NCI-H748 treated with DMSO at 0.1 percent for 48 hours (cell line): ENCODE measurements at regions not wholly inside any gene's neighbourhood (a gene's known extent, or its start where the extent isn't known, plus 50 kb on each side); places are given as distances from the start of the nearest gene placed in this dataset.
"Not testable (repeated sequence)": the region's sequence is repeated elsewhere in the genome, so short reads cannot be mapped to it uniquely, and the experiment has no call there.

Source experiments
- DNase-seq: peaks from one replicate; lab custom pipeline; 2025; lab: John Stamatoyannopoulos, UW

- DNase-seq: no peak
Observed at GRCh38 chr3:64437131-64437530, 211.9 kb upstream of the PRICKLE2 start.

DNA sequence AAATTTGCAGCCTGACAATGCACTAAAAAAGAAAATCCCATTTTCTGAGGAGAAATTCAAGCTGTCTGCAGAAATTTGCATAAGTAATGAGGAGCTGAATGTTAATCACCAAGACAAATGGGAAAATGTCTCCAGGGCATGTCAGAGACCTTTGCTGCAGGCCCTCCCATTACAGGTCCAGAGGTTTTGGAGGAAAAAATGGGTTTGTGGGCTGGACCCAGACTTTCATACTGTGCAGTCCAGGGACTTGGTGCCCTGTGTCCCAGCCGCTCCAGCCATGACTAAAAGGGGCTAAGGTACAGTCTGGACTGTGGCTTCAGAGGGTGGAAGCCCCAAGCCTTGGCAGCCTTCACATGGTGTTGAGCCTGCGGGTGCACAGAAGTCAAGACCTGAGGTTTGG is 209.8 kb upstream of the PRICKLE2 start:
- DNase-seq: not testable (repeated sequence)

DNA sequence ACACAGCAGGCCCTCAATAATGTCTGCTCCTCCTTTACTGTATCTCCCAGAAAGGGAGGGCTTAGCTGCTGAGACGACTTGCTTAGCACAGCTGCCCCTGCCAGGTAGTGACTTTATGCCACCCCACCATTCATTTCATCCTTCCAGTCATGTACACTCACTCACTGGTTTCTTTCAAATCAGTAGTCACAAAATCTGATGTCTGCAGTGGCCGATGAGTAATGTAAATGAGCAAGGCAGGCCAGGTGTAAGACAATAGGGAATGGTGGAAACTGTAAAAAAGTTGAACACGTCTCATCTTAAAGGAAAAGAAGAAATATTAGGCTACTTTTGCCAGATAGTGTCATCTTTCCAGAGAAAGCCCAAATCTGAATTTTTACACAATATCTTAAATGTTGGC is 207.6 kb upstream of the PRICKLE2 start:
- no peak for DNase-seq

DNA sequence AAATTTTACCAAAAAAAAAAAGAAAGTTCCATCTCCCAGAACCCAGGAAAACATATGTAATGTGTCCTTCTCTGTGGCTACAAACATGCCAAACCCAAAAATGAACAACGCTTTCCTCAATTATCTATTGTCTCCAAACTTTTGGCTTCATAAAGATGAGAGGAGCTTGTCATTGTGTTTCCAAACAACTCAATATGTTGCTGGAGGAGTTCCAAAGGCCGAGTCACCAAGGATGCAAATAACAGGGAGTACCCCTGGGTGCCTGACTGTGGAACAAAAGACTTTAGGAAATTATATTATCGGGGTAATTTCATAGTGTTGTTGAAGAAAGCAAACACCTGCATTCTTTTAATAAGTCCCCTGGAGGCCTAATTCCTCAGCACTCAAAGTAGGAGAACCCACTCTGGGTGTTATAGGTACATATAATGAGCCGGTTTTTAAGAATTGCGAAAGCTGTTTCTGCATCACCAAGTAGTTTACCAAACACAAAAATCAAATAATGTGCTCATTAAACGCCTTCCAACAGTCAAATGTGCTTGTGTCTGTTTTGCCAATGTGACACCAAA is 206.3 kb upstream of the PRICKLE2 start:
- no peak for DNase-seq

GRCh38 chr3:64427671-64428070 is 202.4 kb upstream of the PRICKLE2 start:
- DNase-seq: no peak

DNA sequence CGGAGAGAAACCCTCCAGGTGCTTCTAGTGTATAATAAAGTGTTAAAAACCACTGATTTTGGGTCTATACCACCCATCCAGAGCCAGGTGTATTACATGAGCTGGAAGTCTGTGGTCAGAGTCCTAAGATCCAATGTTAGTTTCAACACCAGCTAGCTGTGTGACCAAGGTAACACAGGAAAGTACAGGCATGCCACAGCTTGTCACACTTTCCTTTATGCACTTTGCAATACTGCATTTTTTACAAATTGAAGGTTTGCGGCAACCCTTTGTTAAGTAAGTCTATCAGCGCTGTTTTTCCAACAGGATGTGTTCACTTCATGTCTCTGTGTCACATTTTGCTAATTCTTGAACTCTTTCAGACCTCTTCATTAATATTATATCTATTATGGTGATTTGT is 201.3 kb upstream of the PRICKLE2 start:
- no peak for DNase-seq

DNA sequence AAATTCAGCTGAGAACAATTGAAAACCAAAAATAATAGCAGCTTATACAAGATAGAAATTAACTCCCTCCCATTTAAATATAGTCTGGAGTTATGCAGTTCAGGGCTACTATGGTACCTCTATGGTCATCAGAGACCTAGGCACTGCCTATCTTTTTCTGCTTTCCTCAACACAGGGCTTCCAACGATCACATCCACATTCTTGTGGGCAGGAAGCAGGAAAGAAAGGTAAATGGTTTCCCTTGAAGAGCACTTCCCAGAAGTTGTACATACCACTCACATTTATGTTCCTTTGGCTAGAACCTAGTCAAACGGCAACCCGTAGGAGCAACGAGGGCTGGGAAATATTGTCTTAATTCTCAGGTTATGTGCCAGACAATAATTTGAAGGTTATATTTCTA is 197.7 kb upstream of the PRICKLE2 start:
- DNase-seq: no peak

DNA sequence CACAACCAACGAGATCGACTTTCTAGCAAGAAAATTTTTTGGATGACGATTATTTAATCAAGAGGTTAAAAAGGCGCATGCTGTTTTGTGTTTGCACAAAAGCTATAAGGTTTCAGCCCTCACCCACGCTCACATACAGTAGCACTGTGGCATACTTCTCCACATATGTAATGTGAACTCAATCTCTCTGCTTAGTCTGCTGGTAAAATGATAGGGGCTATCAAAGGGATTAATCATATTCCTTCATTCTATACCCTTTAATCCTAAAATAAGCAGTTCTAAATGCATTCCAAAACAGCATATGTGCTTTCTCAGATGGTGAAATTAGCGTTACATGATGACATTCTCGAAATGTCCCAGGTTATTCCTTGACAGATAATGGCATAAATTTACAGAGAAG is 196.9 kb upstream of the PRICKLE2 start:
- DNase-seq: no peak

GRCh38 chr3:64417816-64418215 is 192.6 kb upstream of the PRICKLE2 start:
- DNase-seq: no peak

DNA sequence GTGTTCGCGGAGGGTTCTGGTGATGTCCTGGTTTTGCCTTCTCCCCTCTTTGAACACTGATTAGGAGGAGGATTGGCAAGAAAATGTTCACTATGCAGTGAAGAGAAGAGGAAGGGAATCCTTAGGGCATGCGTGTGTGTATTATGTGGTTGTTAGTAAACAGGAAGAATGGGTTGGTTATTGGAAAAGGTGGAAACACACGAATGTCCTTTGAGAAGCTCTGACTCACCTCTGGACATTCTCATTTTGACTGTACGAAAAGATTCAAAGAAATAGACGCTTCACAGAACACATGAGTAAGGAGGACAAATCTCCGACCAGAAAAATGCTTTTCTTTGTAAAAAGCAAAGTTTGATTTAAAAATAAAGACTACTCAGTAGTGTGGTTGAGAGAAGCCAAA is 188.8 kb upstream of the PRICKLE2 start:
- DNase-seq: no peak

DNA sequence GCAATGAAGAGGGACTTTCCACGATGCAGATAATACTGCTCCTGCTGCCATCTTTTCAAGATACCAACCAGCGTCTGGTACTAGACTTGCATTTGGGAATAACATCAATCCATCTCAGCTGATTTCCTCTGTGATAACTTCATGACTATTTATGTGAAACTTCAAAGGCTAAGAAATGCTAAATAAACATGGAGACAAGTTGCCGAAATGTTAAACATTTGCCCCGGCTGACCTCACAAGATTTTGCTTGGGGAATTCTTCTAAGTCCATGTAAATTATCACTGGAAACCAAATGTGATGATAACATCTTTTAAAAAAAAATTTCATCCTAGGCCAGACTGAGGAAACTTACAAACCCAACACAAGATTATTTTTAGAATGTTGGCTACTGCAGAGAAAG is 185.8 kb upstream of the PRICKLE2 start:
- no peak for DNase-seq

DNA sequence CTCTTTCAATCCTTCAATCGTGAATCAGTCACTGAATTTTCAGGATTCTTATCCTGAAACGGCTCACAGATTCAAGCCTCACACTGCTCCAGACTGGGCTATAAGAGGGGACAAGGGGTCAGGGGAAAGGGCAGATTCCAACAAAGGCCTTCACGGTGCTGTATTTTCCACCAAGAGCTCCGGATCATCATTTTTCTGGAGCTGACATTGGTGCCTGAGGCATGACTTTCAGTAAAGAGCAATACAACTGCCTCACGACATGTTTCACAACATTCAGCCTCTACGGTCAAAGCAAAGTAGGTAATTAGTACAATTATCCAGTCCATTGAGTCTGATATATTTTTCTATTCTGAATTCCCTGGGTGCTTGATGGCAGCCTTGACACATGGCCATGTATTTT is 185.0 kb upstream of the PRICKLE2 start:
- DNase-seq: no peak

- no peak for DNase-seq
Observed at GRCh38 chr3:64408770-64409169, 183.5 kb upstream of the PRICKLE2 start.

GRCh38 chr3:64406271-64406670 is 181.0 kb upstream of the PRICKLE2 start:
- DNase-seq: no peak

DNA sequence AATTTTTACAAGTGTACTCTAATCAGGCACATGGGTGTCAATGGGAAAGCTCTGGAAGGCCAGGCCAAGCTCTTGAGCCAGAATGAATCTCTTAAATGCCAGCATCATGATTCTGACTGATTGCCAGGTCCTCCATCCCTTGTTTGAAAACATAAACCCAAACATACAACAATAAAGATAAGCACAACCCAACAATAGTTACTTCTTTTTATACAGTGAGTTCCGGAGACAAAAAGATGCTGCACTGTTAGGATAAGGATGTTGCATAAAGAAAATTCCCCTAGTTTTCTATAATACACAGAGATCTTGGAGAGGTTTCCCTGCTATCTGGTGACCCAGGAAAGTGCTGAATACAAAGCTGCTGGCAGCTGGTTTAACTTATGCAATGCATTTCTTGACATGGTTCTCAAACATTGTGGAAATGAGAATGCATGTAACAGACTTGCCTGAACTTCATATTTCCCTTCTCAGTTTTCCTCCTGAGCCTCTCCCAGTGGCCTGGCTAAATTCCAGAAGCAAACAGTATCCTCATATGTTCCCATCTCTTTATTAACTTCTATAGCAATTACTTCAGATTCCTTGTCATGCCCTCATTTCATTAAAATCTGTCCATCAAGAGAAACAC is 180.1 kb upstream of the PRICKLE2 start:
- no peak for DNase-seq

GRCh38 chr3:64400706-64401105 is 175.4 kb upstream of the PRICKLE2 start:
- no peak for DNase-seq

DNA sequence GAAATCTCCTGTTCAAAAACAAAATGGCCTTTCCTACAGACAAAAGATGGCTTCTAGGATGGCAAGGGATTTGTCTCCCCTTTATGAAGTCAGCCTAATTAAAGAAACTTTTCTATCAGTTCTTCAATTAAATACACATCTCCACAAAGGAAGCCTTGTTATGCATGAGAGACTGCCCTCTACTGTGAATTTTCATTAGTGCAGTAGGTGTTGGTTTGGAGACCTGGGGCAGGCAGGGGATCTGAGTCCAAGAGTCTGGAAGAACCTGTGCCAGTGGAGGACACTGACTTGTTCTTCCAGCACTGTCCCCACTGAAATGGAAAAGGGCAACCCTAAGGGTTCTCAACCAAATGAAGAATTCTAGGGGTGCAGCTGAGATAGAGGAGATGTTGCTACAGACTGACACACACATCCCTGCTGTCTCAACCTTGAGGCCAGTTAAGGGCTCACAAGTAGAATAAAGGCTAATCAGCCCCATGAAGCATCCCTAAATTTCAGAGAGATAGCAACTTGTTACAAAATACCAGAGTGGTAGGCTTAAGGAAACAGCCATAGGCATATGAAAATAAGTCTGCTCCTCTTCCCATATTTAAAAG is 174.0 kb upstream of the PRICKLE2 start:
- peak; percentile 11 for DNase-seq

DNA sequence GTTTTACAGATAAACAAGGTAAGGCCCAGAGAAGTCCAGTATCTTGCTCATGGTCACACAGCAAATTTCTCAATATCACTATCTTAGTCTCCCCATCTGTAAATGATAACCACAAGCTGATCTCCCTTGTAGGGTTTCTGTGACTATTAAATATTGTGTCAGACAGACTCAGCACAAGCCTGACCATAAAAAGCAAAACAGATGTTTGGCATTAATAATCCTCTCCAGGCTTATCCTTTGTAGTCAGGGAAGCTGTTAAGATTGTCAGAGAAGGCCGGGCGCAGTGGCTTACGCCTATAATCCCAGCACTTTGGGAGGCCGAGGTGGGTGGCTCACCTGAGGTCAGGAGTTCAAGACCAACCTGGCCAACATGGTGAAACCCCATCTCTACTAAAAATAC is 173.2 kb upstream of the PRICKLE2 start:
- DNase-seq: no peak

DNA sequence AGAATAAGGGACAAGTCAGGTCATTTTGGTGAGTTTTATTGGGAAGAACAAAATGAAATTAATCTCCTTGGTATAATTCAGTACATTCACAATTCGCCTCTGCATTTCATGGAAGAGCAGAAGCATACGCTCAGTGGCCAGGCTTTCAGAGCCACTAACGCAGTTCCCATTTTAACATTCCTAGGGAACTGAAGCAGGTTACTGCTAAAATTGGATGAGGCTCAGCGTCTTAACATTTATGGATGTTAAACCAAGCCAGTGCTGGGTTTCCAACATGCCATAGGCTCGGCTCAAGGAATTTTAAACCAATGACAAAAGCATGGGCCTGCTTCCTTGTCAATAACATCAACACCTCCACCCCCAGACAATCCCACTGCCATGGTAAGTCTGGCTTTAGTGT is 172.7 kb upstream of the PRICKLE2 start:
- no peak for DNase-seq

GRCh38 chr3:64397573-64397972 is 172.3 kb upstream of the PRICKLE2 start:
- no peak for DNase-seq

GRCh38 chr3:64395490-64395889 is 170.2 kb upstream of the PRICKLE2 start:
- DNase-seq: no peak

DNA sequence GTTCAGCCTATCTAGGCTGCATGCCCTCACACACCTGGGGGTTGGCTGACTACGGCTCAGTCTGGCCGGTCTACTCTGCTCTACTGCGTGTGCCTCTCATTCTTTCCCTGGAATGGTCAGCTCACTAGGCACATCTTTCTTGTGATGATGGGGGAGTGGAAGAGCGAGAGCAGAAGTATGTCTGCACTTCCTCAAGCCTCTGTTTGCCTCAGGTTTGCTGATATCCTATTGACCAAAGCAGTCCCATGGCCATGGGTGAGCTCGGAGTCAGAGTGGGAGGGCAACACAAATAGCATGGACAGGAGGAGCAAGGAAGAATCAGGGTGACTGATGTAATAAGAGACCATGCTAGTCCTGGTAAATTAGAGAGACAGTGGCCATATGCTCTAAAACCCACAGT is 167.9 kb upstream of the PRICKLE2 start:
- DNase-seq: no peak

- no peak for DNase-seq
Observed at GRCh38 chr3:64392001-64392400, 166.7 kb upstream of the PRICKLE2 start.

- no peak for DNase-seq
Observed at GRCh38 chr3:64390893-64391292, 165.6 kb upstream of the PRICKLE2 start.
